Activated CD4-positive, alpha-beta T cell treated with anti-CD3 and anti-CD28 coated beads for 36 hours (primary cell): ENCODE measurements at regions not wholly inside any gene's neighbourhood (a gene's known extent, or its start where the extent isn't known, plus 50 kb on each side); places are given as distances from the start of the nearest gene placed in this dataset.
"Not testable (repeated sequence)": the region's sequence is repeated elsewhere in the genome, so short reads cannot be mapped to it uniquely, and the experiment has no call there.

Source experiments
- ATAC-seq: fragments of 200-7000 bp; cut with Tn5 transposase; one replicate; pipeline ENCODE4 v1.10.0; 2021; ENCODE audit warnings: mild to moderate bottlenecking, moderate library complexity
- CTCF ChIA-PET: fragments of 350-600 bp; sonication (Branson Sonifier 250); formaldehyde crosslinking; loops from one replicate; lab custom pipeline; 2021; ENCODE audit warnings: antibody characterized with exemption; lab: Charles Lee
- POLR2A ChIA-PET: fragments of 350-600 bp; sonication (Branson Sonifier 250); formaldehyde crosslinking; loops from one replicate; lab custom pipeline; 2021; ENCODE audit warnings: antibody characterized with exemption, inconsistent platforms; lab: Charles Lee
- DNase-seq: peaks from one replicate; pipeline ENCODE4 v3.0.0-alpha.2; 2020
- H3K27ac Mint-ChIP-seq: one replicate; pipeline ENCODE4 v1.8.0; 2021; ENCODE audit warnings: mixed read lengths
- H3K27me3 Mint-ChIP-seq: one replicate; pipeline ENCODE4 v1.8.0; 2021; ENCODE audit warnings: mixed read lengths
- H3K36me3 Mint-ChIP-seq: one replicate; pipeline ENCODE4 v1.8.0; 2021; ENCODE audit warnings: low read depth, mixed read lengths
- H3K4me1 Mint-ChIP-seq: one replicate; pipeline ENCODE4 v1.8.0; 2021; ENCODE audit warnings: mixed read lengths
- H3K4me3 Mint-ChIP-seq: one replicate; pipeline ENCODE4 v1.8.0; 2021; ENCODE audit warnings: mild to moderate bottlenecking, moderate library complexity, mixed read lengths
- H3K9me3 Mint-ChIP-seq: one replicate; pipeline ENCODE4 v1.8.0; 2021; ENCODE audit warnings: low read depth, mixed read lengths
- intact Hi-C, 2 experiments: fragments of 100-400 bp; cut with DNase I in 1 of 2; cut with micrococcal nuclease in 1 of 2; formaldehyde crosslinking; loops; one replicate each; pipeline versions ENCODE4 v1.14.2 to v1.15.1; 2022 to 2024; cut with DNase I, micrococcal nuclease

DNA sequence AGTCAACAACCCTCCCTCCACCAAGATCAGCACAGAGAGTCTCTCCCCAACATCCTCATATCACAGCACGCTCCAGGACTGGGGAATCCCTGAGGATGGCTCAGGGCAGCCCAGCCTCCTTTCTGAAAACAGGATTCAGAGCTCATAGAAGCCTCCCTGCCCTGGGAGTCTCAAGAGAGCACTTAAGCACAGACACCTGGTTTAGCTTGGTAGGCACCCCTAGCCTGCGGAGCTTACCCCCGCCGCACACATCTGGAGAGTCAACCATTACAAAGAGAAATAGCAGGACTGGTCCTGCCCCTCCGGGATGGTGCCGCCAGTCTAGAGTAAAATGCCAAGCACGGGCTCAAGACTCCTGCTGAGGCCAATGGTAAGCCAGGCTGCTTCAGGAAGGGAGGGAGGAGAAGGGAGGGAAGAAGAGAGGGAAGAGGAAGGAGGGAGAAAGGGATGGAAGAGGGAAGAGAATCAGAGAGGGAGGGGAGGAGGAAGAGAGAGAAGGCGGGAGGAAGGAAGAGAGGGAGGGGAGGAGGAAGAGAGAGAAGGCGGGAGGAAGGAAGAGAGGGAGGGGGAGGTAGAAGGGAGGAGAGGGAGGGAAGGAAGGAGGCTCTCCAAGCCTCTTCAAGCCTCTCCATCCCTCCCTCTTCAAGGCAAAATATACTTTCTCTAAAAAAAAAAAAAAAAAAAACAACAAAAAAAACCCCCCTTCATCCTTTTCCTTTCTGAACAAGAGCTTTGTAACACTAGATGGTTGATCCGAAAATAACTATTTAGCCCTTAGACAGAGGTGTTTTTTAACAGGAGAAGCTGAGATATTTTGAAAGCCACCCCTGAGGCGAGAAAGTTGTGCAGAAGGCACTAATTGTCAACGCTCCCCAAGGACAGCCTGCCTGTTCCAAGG, 278.6 kb upstream of the TLE3 start:
- Mint-ChIP-seq H3K27ac (no peak overlapping the region), H3K27me3 (peaks cover 13% of the 10 kb centered on the region), H3K4me1 (no peaks in the 10 kb centered on the region), H3K36me3 (no peaks in the 10 kb centered on the region), H3K4me3 (no peak overlapping the region), H3K9me3 (no peaks in the 10 kb centered on the region)
- ChIA-PET CTCF (interaction anchor here (0.7 kb wide), 1 partner anchor 337 kb away, joined by 3 read pairs; no protein-coding TSS in a partner anchor), POLR2A (no interaction called here)
- intact Hi-C loops, result no loop called here
- DNase-seq, result no peak
- no peak for ATAC-seq

DNA sequence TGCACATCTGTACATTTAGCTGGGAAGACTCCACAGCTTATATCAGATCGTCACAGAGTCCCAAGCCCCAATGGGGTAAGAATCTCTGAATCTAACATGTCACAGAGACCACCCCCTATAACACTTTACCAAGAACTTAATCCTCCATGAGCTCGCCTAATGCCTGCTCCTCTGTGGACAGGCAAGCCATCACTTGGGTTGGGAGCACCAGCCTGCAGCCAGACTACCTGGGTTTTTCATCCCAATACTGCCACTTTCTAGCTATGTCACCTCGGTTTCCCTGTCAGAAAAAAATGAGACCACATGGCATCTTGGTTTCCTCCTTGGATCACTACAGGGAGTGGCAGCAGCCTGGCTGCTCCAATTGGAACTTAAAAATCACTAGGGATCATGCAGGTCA, 277.9 kb upstream of the TLE3 start:
- H3K4me1 Mint-ChIP-seq, result no peaks in the 10 kb centered on the region
- CTCF ChIA-PET, result no interaction called here
- no peak overlapping the region for H3K27ac Mint-ChIP-seq
- no peak overlapping the region for H3K4me3 Mint-ChIP-seq
- H3K9me3 Mint-ChIP-seq, result no peaks in the 10 kb centered on the region
- H3K36me3 Mint-ChIP-seq, result no peaks in the 10 kb centered on the region
- DNase-seq, result no peak
- intact Hi-C loops, result no loop called here
- peaks cover 15% of the 10 kb centered on the region for H3K27me3 Mint-ChIP-seq
- POLR2A ChIA-PET, result no interaction called here
- ATAC-seq, result no peak

DNA sequence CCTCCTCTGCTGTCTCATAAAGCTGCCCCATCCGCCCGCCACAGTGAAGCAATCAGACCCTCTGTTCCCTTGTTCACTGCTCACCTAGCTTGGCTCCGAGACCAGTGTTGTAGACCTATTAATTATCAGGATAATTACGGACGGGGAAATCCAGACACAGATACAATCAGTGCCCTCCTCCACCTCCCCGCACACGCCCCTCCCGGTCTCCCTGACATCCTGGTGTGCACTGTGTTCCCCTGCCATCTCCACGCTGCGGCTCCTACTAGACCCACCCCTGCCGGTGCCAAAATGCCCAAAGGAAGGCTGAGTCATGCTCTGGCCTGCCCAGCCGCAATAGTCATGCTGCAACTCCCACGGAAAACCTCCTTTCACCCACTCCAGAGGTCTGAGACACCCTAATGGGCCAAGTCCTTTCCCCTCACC, 277.3 kb upstream of the TLE3 start:
- H3K27me3 Mint-ChIP-seq, result peaks cover 15% of the 10 kb centered on the region
- no peaks in the 10 kb centered on the region for H3K36me3 Mint-ChIP-seq
- no peak for ATAC-seq
- POLR2A ChIA-PET, result no interaction called here
- no peaks in the 10 kb centered on the region for H3K9me3 Mint-ChIP-seq
- intact Hi-C loops, result no loop called here
- H3K4me1 Mint-ChIP-seq, result no peaks in the 10 kb centered on the region
- H3K27ac Mint-ChIP-seq, result no peak overlapping the region
- no peak for DNase-seq
- CTCF ChIA-PET, result no interaction called here
- H3K4me3 Mint-ChIP-seq, result no peak overlapping the region

DNA sequence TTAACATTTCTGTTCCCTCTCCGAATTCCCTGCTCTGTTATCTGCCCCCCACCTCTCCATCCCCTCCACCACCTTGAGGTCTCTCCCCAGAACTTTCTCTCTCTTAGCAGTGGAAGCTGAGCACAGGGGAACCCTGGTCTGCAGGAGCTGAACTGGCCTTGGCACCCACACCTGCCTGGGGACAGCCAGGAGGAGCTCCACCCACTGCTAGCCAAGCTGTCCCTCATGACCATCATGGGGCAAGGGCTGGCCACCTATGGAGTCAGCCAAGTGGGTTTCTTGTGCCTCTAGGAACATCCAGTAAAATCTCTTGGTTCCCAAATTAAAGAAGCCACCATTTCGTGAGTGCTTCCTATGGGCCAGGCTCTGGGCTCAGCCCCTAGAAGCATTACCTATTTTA, 276.4 kb upstream of the TLE3 start:
- peaks cover 19% of the 10 kb centered on the region for H3K27me3 Mint-ChIP-seq
- no peak overlapping the region for H3K27ac Mint-ChIP-seq
- ChIA-PET CTCF (no interaction called here), POLR2A (no interaction called here)
- no peak for DNase-seq
- no peaks in the 10 kb centered on the region for H3K4me1 Mint-ChIP-seq
- no peak overlapping the region for H3K4me3 Mint-ChIP-seq
- intact Hi-C loops, result no loop called here
- ATAC-seq, result no peak
- H3K9me3 Mint-ChIP-seq, result no peaks in the 10 kb centered on the region
- no peaks in the 10 kb centered on the region for H3K36me3 Mint-ChIP-seq

DNA sequence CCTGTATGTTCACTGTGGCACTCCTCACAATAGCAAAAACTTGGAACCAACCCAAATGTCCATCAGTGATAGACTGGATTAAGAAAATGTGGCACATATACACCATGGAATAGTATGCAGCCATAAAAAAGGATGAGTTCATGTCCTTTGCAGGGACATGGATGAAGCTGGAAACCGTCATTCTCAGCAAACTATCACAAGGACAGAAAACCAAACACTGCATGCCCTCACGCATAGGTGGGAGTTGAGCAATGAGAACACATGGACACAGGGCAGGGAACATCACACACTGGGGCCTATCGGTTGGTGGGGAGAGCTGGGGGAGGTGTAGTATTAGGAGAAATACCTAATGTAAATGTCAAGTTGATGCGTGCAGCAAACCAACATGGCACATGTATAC, 275.7 kb upstream of the TLE3 start:
- H3K9me3 Mint-ChIP-seq, DNase-seq, intact Hi-C loops, H3K36me3 Mint-ChIP-seq, CTCF ChIA-PET, H3K27ac Mint-ChIP-seq, POLR2A ChIA-PET, H3K4me1 Mint-ChIP-seq, H3K4me3 Mint-ChIP-seq, ATAC-seq: not testable (repeated sequence)
- peaks cover 24% of the 10 kb centered on the region for H3K27me3 Mint-ChIP-seq

DNA sequence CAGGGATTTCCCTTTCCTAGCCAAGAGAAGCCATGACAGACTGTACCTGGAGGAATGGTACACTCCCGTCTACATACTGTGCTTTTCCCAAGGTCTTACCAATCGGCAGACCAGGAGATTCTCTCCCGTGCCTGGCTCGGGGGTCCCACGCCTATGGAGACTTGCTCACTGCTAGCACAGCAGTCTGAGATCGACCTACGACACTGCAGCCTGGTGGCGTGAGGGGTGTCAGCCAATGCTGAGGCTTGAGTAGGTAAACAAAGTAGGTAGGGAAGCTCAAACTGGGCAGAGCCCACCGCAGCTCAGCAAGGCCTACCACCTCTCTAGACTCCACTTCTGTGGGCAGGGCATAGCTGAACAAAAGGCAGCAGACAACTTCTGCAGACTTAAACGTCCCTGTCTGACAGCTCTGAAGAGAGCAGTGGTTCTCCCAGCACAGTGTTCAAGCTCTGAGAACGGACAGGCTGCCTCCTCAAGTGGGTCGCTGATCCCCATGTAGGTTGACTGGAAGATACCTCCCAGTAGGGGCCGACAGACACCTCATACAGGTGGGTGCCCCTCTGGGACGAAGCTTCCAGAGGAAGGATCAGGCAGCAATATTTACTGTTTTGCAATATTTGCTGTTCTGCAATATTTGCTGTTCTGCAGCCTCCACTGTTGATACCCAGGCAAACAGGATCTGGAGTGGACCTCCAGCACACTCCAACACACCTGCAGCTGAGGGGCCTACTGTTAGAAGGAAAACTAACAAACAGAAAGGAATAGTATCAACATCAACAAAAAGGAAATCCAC, 270.4 kb upstream of the TLE3 start:
- CTCF ChIA-PET, H3K4me3 Mint-ChIP-seq, H3K9me3 Mint-ChIP-seq, DNase-seq, H3K27ac Mint-ChIP-seq, intact Hi-C loops, POLR2A ChIA-PET, H3K36me3 Mint-ChIP-seq, ATAC-seq: not testable (repeated sequence)
- Mint-ChIP-seq H3K4me1 (peaks cover 18% of the 10 kb centered on the region), H3K27me3 (peaks cover 22% of the 10 kb centered on the region)

DNA sequence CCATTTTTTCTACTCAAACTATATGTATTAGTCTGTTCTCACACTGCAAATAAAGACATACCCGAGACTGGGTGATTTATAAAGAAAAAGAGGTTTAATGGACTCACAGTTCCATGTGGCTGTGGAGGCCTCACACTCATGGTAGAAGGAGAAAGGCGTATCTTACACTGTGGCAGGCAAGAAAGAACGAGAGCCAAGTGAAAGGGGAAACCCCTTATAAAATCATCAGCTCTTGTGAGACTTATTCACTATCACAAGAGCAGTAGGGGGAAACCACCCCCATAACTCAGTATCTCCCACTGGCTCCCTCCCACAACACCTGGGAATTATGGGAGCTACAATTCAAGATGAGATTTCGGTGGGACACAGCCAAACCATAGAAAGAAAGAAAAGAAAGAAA, 266.3 kb upstream of the TLE3 start:
- H3K27ac Mint-ChIP-seq, H3K9me3 Mint-ChIP-seq, DNase-seq, H3K36me3 Mint-ChIP-seq, intact Hi-C loops, H3K4me3 Mint-ChIP-seq: not testable (repeated sequence)
- Mint-ChIP-seq H3K4me1 (peaks cover 18% of the 10 kb centered on the region), H3K27me3 (peaks cover 14% of the 10 kb centered on the region)
- ChIA-PET POLR2A (interaction anchor here (0.6 kb wide), 1 partner anchor 122 kb away, joined by 3 read pairs; no protein-coding TSS in a partner anchor), CTCF (interaction anchor here (0.7 to 2.0 kb wide), 4 partner anchors 59 to 902 kb away, joined by 3 to 5 read pairs (median 4); no protein-coding TSS in a partner anchor)
- ATAC-seq, result peak; percentile 69

DNA sequence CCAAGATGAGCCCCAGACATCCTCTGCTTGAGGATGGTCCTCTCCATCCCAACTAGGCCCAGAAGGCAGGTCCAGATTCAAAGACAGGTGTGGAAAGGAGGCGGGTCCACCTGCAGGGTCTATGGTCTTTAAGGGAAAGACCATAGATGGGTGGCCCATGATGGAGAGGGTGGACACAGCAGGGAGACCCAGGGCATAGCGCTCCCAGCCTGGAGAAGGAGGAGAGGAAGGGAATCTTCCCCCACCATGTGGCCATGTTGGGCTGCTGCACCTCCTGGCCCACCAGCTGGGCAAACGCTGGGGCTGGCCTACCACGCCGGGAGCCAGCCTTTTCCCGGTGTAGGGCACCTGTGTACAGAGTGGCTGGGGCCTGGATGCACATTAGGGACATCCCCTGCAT, 265.2 kb upstream of the TLE3 start:
- Mint-ChIP-seq H3K4me1 (peaks cover 10% of the 10 kb centered on the region), H3K9me3 (no peaks in the 10 kb centered on the region), H3K36me3 (no peaks in the 10 kb centered on the region), H3K27ac (no peak overlapping the region), H3K4me3 (no peak overlapping the region), H3K27me3 (peaks cover 9% of the 10 kb centered on the region)
- no peak for DNase-seq
- ChIA-PET POLR2A (no interaction called here), CTCF (interaction anchor here (2.0 kb wide), 1 partner anchor 104 kb away, joined by 5 read pairs; no protein-coding TSS in a partner anchor)
- no peak for ATAC-seq
- intact Hi-C loops, result no loop called here

DNA sequence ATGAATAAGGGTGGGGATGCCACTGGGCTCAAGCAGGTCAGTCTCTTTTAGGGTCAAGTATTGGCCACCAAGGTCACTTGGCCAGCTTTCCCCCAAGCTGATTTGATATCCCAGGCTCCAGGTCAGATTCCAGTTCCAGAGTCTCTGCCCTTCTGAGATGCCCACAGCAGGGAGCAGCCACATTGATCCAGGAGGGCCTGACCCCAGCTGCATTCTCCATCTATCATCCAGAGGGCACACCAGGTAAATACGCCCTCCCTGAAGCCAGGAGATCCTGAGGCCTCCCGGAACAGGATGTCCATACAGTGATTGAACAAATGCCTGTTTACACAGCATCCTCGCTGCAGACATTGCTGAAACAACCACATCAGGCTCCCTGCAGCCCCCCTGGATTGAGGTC, 264.6 kb upstream of the TLE3 start:
- ATAC-seq, result no peak
- Mint-ChIP-seq H3K36me3 (no peaks in the 10 kb centered on the region), H3K9me3 (no peaks in the 10 kb centered on the region), H3K4me3 (no peak overlapping the region), H3K27me3 (peaks cover 9% of the 10 kb centered on the region), H3K4me1 (peaks cover 9% of the 10 kb centered on the region), H3K27ac (no peak overlapping the region)
- POLR2A ChIA-PET, result no interaction called here
- CTCF ChIA-PET, result no interaction called here
- no peak for DNase-seq
- intact Hi-C loops, result no loop called here

DNA sequence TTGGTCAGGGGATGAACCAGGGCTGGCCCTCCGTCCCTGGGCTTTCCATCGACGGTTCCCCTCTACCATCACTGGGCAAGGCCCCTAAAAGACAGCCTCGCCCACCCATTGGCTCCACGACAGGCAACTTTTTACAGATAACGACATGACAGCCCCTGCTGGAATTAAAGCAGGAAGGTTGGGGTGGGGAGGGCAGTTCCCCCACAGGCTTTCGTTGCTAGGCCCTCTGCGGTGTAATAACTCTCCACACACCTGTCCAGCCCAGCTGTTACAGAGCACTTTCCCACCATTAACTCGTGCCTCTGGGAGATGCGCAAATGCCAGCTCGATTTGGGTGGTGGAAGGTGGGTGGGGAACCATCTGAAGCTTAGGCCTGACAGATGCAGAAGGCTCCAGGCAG, 264.2 kb upstream of the TLE3 start:
- DNase-seq, result no peak
- Mint-ChIP-seq H3K27ac (no peak overlapping the region), H3K9me3 (no peaks in the 10 kb centered on the region), H3K27me3 (peaks cover 9% of the 10 kb centered on the region), H3K4me3 (no peak overlapping the region), H3K36me3 (no peaks in the 10 kb centered on the region), H3K4me1 (peaks cover 9% of the 10 kb centered on the region)
- intact Hi-C loops, result no loop called here
- POLR2A ChIA-PET, result interaction anchor here (0.6 kb wide), 1 partner anchor 268 kb away, joined by 4 read pairs; no protein-coding TSS in a partner anchor
- no peak for ATAC-seq
- CTCF ChIA-PET, result no interaction called here

DNA sequence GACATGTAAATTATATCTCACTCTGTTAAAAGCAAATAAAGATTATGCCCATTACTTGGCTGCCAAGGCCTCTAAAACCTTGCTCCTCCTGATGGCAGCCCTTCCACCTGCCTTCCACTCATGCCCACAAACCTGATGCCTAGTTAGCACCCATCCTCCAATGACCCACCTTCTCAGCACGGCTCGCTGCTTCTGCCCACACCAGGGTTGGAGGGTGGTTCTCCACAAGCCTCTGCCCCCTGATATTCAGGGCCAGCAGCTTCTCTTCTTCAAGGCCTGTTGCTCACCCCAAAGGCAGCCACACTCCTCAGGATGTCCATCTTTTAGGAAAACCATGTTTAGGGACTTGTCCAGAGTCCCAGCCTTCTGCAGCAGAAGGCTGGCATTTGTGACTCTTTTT, 263.4 kb upstream of the TLE3 start:
- intact Hi-C loops, result no loop called here
- Mint-ChIP-seq H3K9me3 (no peaks in the 10 kb centered on the region), H3K4me3 (no peak overlapping the region), H3K27me3 (peaks cover 6% of the 10 kb centered on the region), H3K27ac (no peak overlapping the region), H3K4me1 (peaks cover 9% of the 10 kb centered on the region), H3K36me3 (no peaks in the 10 kb centered on the region)
- POLR2A ChIA-PET, result interaction anchor here (0.6 kb wide), 1 partner anchor 268 kb away, joined by 4 read pairs; no protein-coding TSS in a partner anchor
- DNase-seq, result no peak
- no peak for ATAC-seq
- CTCF ChIA-PET, result no interaction called here
